H1 (cell line): ENCODE measurements at regions not wholly inside any gene's neighbourhood (a gene's known extent, or its start where the extent isn't known, plus 50 kb on each side); places are given as distances from the start of the nearest gene placed in this dataset.

ENCODE experiments used
- CBX8 ChIP-seq: fragments of 300-800, 300-1000 bp; sonication (generic); IDR thresholded peaks from 2 replicates; pipeline ENCODE4 v1.7.1; 2016; ENCODE audit warnings: low read depth, low read length, borderline replicate concordance
- EP300 ChIP-seq, 2 experiments: IDR thresholded peaks; 1 replicate in 1 of 2; 2 replicates in 1 of 2; pipeline ENCODE4 v1.6.1; 2011 to 2012; ENCODE audit warnings: low read depth in 2 of 2, low read length in 2 of 2, mild to moderate bottlenecking in 2 of 2, borderline replicate concordance in 1 of 2, inconsistent platforms in 1 of 2, moderate library complexity in 1 of 2
- RAD21 ChIP-seq, 2 experiments: IDR thresholded peaks in 1 of 2; conservative IDR thresholded peaks in 1 of 2; 2 replicates each; pipeline ENCODE4 v1.6.1; 2011; ENCODE audit warnings: low read depth in 2 of 2, low read length in 2 of 2, improper control_type of control experiment in 1 of 2, inconsistent platforms in 1 of 2, mild to moderate bottlenecking in 1 of 2, moderate library complexity in 1 of 2

GRCh38 chr18:71523483-71524435 is 1020.4 kb downstream of the CBLN2 start (continued):
- TF ChIP-seq RAD21 (IDR thresholded peaks at IDR 0.05 in 1 of 2, conservative IDR thresholded peaks at IDR 0.05 in 1 of 2; ENCODE audit: low read depth in 2 of 2, low read length in 2 of 2) (no peak), EP300 (IDR thresholded peaks at IDR 0.05; ENCODE audit: borderline replicate concordance in 1 of 2, low read depth in 2 of 2, low read length in 2 of 2) (no peak), CBX8 (no peak)
